ENCODE measurements at regions not wholly inside any gene's neighbourhood (a gene's known extent, or its start where the extent isn't known, plus 50 kb on each side); places are given as distances from the start of the nearest gene placed in this dataset.

GRCh38 chr2:126100962-126101361 is 555.0 kb upstream of the GYPC start:
- DNase-seq (ENCODE audit: low read depth), result no peak

DNA sequence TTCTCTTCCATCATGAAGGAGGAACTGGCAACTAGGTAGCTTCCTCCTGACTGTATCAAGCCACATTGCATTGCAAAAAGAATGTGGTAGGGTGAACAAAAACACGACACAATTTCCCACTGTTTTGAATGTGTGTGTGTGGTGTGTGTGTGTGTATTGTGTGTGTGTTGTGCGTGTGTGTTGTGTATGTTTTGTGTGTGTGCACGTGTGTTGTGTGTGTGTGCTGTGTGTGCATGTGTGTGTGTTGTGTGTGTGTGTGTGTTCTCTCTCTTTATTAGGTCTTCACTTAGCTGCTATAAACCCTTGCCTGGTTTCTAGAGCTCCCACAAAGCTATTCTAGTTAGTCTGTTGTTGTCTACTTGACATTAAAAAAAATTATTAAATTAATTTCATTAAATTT is 550.0 kb upstream of the GYPC start:
- DNase-seq (ENCODE audit: low read depth), result no peak

DNA sequence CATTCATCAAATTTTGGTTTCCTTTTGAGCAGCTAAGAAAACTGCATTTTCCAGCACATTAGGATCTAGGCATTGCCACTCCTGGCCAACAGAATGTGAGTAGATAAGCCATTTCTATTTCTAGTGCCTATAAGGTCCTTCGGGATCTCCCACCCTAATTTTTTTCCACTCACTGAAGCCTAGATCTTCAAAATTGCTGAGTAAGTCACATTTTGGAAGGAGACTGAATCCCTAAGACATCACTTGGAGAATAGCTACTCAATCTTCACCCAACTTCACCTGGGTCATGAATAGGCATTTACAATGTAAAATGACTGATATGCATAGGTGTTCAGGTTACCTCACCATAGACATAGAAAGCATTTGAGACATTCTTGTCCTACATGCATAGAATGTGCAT is 548.1 kb upstream of the GYPC start:
- no peak for DNase-seq (ENCODE audit: low read depth)

GRCh38 chr2:126115975-126116374 is 540.0 kb upstream of the GYPC start:
- DNase-seq (ENCODE audit: low read depth), result no peak

DNA sequence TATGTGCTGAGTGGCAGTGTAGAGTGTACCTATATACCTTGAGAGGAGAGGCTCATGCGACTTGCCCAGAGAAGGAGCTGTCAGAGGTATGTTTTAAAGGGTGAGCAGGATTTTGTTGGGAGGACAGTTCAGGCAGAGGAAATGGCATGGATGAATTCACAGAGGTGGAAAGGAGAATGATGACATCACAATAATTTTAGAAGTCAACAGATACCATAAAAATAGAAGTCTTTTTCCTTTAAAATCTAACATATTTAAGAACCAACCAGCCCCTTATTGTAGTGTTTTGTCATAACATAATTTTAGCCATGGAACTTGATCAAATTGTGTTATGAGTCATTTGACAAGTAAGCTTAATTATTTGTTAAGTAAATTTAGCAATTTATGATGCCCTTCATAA is 538.1 kb upstream of the GYPC start:
- DNase-seq (ENCODE audit: low read depth), result no peak

DNA sequence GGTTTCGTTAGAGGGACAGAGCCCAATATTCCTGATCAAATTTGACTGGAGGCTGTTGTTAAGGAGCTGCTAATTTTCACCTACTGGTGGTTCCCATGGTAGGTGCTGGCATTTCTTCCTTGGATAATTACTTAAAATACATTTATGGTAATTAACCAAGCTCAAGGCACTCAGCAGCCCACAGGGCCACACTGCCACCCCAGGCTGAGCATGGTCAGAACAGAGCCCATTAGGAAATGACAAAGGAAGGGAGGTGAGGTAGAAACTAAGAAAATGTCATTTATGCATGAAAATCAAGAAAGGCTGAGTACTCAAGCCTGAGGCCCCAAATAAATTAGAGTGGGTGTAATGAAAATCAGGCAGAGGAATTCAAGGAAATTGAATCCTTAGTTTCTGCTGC is 510.2 kb upstream of the GYPC start:
- DNase-seq (ENCODE audit: low read depth), result no peak

DNA sequence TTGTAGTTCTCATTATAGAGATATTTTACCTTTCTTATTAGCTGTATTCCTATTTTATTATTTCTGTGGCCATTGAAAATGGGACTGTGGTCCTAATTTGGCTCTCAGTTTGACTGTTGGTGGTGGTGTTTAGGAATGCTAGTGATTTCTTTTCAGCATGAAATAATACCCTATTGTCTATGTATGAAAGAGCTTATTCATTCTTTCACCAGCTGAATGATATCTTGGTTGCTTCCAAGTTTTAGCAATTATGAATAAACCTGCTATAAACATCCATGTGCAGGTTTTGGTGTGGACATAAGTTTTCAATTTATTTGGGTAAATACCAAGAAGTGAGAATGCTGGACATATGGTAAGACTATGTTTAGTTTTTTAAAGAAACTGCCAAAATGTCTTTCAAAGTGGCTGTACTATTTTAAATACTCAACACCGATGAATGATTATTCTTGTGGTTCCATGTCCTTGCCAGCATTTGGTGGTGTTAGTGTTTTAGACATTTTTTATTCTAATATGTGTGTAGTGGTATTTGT is 501.6 kb upstream of the GYPC start:
- no peak for DNase-seq (ENCODE audit: low read depth)

DNA sequence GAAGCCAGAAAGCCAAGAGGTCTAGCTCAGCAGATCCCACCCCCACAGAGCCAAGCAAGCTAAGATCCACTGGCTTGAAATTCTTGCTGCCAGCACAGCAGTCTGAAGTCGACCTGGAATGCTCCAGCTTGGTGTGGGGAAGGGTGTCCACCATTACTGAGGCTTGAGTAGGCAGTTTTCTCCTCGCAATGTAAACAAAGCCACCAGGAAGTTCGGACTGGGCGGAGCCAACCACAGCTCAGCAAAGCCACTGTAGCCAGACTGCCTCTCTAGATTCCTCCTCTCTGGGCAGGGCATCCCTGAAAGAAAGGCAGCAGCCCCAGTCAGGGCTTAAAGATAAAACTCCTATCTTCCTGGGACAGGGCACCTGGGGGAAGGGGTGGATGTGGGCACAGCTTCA is 495.0 kb upstream of the GYPC start:
- DNase-seq (ENCODE audit: low read depth), result peak; percentile 14

DNA sequence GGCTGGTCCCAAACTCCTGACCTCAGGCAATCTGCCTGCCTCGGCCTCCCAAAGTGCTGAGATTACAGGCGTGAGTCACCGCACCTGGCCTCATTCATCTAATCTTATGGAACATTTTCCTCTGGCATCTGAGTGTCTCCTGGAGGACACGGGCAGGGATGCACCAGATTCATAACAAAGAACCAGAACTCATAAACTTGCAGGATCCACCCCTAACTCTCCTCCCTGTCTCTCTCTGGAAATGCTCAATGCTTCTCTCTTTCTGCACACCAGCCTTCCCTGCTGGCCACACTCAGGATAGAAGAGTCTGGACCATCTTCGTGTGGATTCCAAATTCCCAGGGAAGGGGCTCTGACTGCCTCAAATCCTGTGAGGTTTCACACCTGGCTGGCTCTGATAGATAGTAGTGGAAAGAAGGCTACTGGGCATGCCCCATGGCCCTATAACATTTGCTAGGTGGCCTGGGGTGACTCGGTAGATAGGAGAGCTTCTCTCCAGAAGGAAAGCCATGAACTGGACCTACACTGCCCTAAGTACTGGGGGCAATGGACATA is 483.2 kb upstream of the GYPC start:
- no peak for DNase-seq (ENCODE audit: low read depth)

GRCh38 chr2:126175222-126175621 is 480.7 kb upstream of the GYPC start:
- no peak for DNase-seq (ENCODE audit: low read depth)

DNA sequence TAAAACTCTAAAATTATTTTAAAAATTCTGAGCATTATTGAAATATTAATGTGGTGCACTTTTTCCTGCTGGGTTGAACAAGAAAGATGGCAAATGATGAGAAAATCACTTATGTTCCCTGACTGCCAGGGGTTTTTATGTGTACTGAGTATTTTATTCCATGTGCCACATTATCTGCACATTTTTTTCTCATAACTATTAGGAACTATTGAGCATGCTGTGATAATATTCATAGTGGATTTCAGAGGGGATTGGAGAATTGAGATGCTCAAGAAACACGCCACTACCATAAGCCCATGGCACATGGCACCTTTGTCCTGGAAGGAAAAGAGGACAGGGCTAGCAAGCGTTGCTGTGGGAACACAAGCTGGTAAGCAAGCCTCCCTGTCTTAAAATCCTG is 478.5 kb upstream of the GYPC start:
- no peak for DNase-seq (ENCODE audit: low read depth)

DNA sequence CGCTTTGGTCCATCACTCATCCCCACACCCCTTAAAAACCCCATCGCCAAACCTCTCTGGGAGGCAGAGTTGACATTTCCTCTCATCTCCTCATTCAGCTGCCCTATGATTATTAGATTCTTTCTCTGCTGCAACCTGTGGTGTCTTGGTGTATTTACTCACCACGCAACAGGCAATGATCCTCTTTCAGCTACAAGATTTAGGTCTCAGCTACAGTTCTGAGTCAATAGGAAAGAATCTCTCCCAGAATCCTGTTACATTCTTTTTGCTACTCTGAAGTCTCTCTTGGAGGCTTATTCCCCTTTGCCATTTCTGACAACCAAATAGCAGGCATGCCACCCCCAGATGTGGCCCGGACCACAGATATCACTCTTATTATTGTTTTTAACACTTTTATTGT is 468.3 kb upstream of the GYPC start:
- no peak for DNase-seq (ENCODE audit: low read depth)

DNA sequence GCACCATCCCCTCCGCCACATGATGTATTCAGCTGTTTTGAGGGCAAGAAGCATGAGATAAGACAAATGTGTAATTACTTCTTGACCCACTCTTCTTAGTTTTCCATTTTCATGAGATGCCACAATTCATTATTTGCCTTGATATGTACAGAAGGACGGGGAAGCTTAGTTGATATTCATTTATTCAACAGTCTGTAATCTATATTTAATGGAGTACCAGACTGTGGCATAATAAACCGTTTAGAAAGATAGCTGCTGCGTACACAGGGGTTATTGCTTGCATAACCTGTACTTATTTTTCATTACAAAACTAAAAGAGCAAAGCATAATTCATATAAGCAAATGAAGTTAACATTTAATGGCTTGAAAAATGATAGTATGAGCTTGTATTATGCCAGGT is 466.4 kb upstream of the GYPC start:
- DNase-seq (ENCODE audit: low read depth), result no peak

- no peak for DNase-seq (ENCODE audit: low read depth)
Observed at GRCh38 chr2:126200538-126200937, 455.4 kb upstream of the GYPC start.

GRCh38 chr2:126208266-126208665 is 447.7 kb upstream of the GYPC start:
- DNase-seq (ENCODE audit: low read depth), result no peak

DNA sequence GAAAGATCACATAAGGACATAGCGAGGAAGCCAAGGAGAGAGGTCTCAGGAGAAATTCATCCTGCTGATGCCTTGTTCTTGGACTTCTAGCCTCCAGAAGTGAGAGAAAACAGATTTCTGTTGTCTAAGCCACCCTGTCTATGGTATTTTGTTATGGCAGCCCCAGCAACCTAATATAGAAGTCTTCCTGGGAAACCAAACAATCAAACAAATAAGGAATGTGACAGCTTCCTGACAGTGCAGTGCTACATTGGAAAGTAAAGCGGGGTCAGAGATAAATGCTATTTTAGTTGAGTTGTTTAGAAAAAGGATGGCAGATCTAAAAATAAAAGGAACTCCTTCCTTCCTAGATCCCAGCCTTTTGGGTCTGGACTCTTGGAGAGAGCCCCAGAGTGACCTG is 443.2 kb upstream of the GYPC start:
- no peak for DNase-seq (ENCODE audit: low read depth)

DNA sequence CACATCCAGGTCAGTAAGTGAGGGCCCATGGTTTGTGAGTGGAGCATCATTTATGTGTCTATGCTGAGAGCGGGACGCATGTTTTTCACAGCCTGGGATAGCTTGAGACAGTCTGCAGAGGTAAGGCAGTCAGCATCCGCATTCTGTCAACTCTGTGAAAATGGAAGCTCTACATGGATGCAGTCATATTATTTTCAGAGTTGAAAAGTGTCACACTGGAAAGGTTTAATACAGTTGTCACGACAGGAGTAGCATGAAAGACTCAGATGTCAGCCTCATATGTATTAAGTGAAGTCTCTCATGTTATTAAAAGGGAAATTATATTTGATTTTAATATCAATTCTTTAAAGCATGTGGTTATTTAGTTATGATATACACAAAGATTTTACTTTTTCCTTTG is 436.9 kb upstream of the GYPC start:
- DNase-seq (ENCODE audit: low read depth), result no peak

DNA sequence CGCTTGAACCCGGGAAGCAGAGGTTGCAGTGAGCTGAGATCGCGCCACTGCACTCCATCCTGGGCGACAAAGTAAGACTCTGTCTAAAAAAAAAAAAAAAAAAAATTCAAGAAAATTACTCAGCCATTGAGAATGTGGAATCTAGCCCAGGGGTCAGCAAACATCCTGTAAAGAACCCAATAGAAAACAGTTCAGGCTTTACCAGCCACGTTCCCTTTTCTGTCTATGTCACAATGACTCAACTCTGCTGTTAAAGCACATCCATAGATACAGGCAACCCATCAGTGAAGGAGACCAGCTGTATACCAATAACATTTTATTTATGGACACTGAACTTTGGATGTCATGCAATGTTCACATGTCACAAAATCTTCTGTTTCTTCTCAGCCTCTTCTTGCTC is 435.6 kb upstream of the GYPC start:
- DNase-seq (ENCODE audit: low read depth), result no peak

DNA sequence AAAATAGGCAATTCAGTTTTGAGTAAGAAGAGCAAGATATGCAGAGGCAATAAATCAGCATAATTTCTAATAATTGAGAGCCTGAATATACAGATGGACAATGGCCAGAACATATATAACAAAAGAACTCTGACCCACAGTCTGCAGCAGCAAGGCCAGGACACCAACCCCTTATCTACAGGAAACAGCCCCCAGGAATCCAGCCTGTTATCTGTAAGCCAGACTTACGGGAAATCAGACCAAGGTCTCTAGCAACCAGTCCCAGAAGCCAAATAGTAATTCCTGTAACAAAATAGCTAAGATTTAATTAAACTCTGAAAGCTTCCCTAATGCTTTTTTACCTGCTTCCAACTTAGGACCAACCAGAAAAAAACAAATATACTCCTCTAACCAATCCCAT is 434.5 kb upstream of the GYPC start:
- DNase-seq (ENCODE audit: low read depth), result peak; percentile 47

DNA sequence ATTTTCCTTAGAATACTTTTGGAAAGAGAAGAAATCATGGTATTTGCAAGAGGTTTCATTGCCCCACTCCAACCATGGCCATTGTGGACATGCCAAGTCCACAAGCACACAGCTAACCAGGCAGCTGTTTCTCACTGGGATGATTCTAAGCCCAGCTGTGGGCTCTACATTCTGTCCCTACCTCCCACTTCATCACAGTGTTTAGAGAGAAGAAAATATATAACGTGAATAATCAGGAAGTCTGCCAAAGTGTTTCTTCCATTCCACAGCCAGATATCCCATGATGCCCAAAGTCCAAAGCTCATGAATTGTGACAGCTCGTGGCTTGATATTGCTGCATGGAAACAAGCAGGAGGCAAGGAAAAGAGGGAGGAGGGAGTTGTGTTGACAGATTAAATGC is 433.7 kb upstream of the GYPC start:
- DNase-seq (ENCODE audit: low read depth), result no peak

- no peak for DNase-seq (ENCODE audit: low read depth)
Observed at GRCh38 chr2:126224776-126225175, 431.2 kb upstream of the GYPC start.

DNA sequence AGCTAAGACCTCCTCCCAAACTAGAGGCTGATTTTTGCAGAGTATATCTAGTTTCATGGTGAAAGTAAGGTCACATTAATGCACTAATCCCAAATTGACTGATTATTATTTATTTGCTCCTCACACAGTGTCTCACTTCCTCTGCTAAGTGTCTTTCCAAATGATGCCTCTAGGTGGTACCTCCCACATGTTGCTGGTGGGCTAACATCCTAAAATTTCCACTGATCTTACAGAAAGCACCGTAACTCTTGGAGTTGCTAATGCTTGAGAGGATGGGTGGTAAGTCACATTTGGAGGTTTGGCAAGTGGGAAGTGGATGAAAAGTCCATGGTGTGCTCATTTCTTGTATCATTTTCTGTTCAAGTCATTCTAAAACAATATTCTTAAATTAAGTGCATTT is 428.7 kb upstream of the GYPC start:
- DNase-seq (ENCODE audit: low read depth), result no peak

GRCh38 chr2:126228531-126228930 is 427.4 kb upstream of the GYPC start:
- DNase-seq (ENCODE audit: low read depth), result no peak

DNA sequence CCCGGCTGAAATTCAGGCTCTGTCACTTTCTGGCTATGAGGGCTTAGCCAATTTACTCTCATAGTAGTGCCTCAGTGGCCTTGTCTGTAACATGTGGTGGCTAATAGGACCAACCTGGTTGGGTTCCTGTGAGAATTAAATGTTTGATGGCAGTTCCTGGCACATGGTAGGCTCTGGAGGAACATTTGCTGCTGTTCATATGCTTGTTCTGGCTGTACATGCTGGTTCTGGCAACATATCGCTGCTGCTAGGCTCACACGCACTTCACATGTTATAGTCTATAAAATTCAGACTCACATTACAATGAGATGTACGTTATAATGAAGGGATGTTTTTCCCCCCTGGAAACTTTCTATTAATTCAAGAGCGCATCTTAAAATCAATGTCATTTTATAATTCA is 417.7 kb upstream of the GYPC start:
- no peak for DNase-seq (ENCODE audit: low read depth)
